A673 (cell line): ENCODE measurements at regions not wholly inside any gene's neighbourhood (a gene's known extent, or its start where the extent isn't known, plus 50 kb on each side); places are given as distances from the start of the nearest gene placed in this dataset.

Source experiments
- CTCF ChIP-seq: fragments of 300-800, 200-600 bp; sonication (generic); conservative IDR thresholded peaks from 2 replicates; pipeline ENCODE4 v1.5.1; 2017; ENCODE audit warnings: low read depth, mild to moderate bottlenecking, antibody characterized with exemption, low read length, moderate library complexity, mixed read lengths
- EZH2 ChIP-seq: fragments of 200-600 bp; sonication (generic); IDR thresholded peaks from 2 replicates; pipeline ENCODE4 v1.6.1; 2017; ENCODE audit warnings: borderline replicate concordance, low read depth, mild to moderate bottlenecking, mixed read lengths, antibody characterized with exemption, low read length; ENCODE audit not compliant: poor library complexity, severe bottlenecking

- TF ChIP-seq CTCF (no peak), EZH2 (no peak)
Measured at GRCh38 chr4:149885896-149886295, 70.3 kb upstream of the IQCM start.
